Pulmonary artery endothelial cell (primary cell): ENCODE measurements at regions not wholly inside any gene's neighbourhood (a gene's known extent, or its start where the extent isn't known, plus 50 kb on each side); places are given as distances from the start of the nearest gene placed in this dataset.

Source experiments
- DNase-seq: peaks from one replicate; pipeline ENCODE4 v3.0.0-alpha.2; 2011; ENCODE audit warnings: low read depth, low spot score

GRCh38 chr3:40701016-40701588 is 176.3 kb downstream of the ZNF621 start:
- DNase-seq, result no peak

DNA sequence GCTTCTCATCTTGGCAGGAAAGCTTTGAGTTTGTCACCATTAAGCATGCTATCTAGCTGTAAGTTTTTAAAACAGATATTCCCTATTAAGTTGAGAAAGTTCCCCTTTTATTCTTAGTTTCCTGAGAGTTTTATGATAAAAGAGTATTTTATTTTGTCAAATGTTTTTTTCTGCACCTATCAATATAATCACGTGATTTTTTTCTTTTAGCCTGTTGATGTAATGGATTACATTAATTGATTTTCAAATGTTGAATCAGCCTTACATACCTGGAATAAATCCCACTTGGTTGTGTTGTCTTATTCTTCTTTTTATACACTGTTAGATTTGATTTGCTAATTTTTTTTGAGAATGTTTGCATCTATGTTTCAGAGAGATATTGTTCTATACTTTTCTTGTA is 179.5 kb downstream of the ZNF621 start:
- DNase-seq, result no peak

- no peak for DNase-seq
Measured at GRCh38 chr3:40705663-40706062, 180.9 kb downstream of the ZNF621 start.

DNA sequence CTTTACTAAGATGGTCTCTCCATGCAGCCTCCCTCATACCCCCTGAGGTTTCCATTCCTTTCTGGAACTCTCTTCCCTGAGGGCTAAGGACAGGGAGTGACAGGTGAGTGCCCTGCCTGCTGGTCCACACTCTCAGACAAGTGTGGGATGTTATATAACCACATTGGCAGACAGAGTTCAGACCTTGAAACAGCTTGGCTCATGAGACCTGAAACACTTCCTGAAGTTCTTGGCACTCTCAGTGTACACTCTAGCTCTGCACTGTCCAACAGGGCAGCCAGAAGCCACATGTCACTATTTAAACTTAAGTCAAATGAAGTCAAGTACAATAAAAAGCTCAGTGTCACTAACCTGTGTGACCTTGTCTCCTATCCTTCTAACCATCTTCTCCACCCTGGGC is 188.5 kb downstream of the ZNF621 start:
- no peak for DNase-seq

DNA sequence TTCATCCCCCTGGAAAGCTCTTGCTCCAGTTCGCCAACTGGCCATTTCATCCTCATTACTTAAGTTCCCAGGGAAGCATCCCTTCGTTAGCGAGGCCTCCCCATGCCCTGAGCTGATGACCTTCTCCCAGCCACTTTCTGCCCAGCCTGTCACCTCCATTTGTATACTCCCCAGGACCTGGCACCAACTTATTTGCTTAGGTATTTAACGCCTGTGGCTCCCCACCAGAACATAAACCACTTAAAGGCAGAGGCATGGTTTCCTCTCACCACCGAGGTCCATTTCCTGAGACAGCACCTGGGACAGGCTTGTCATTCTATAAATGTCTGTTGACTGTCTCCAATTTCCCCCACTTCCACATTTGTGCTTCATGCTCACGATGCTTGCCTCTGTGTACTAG is 189.0 kb downstream of the ZNF621 start:
- DNase-seq, result no peak

GRCh38 chr3:40714771-40715345 is 190.1 kb downstream of the ZNF621 start:
- DNase-seq, result no peak

- DNase-seq, result no peak
Measured at GRCh38 chr3:40715551-40715950, 190.8 kb downstream of the ZNF621 start.

DNA sequence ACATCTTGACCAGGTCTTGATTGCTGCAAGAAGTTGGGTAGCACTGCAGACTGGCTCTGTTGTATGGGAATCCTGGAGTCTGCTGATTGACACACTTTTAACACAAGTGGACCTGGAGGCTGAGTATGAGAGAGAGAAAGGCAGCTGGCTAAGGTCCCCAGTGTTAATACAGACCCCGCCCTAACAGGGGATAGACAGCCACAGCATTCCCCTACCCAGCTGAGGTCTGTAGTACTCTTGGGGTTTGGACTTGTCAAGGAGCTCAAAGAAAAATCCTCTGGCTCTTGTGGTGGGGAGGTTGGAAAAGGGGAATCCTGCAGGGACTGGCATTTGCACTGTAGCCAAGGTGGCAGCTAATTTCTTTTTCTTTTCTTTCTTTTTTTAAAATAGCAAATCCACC is 192.7 kb downstream of the ZNF621 start:
- DNase-seq, result no peak

DNA sequence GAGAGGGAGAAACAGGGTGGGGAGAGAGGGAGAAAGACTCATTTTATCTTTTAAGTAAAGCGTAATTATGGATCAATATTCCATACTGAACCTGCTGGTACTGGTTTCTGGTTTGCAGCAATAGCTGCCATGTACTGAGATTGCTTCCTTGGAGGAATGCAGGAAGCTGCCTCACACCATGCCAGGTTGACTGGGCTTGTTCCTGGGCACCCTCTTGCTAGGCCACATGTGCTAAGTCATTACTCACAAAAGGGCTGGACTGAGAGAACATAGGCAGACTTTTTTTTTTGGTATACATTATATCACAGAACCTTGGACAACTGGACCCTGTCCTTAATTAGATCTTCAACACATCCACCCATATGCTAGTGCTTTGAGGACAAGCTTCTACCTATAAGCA is 193.4 kb downstream of the ZNF621 start:
- no peak for DNase-seq

DNA sequence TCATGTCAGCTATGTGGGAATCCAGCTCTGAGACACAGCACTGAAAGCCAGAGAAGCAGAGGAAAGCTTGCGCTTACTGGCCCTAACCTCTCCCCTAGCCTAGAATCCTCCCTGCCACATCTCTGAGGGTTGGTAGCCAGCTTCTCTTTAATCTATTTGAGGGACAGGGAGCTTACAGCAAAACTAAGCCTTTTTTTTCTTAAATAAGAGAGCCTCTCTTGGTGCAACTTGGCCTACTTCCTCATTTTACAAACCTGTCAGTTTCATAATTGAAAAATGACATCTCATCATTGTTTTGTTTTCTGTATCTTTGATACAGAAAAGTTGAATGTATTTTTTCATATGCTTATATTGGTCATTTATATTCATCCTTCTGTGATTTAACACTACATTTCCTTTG is 193.9 kb downstream of the ZNF621 start:
- DNase-seq, result no peak

GRCh38 chr3:40719660-40720287 is 195.0 kb downstream of the ZNF621 start:
- no peak for DNase-seq

- DNase-seq, result no peak
Measured at GRCh38 chr3:40720341-40720740, 195.6 kb downstream of the ZNF621 start.

DNA sequence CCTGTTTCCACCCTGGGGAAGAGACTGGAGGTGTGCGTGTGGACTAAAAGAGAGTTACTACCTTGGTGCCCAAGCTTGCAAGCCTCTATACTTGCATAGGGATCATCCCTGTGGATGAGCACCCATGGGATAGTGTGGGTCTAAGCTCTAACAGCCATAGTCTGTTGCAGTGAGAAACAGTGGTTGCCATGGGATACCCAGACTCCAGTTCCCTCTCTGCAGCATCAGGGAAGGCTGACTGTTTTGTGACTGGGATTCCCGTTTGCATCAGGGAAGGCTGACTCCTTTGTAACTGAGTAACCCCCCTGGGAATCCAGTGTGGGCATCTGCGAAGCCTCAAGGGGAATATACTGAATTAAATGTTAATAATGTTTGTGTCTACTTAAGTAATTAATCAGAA is 196.1 kb downstream of the ZNF621 start:
- DNase-seq, result no peak

- DNase-seq, result no peak
Measured at GRCh38 chr3:40723083-40723660, 198.4 kb downstream of the ZNF621 start.

DNA sequence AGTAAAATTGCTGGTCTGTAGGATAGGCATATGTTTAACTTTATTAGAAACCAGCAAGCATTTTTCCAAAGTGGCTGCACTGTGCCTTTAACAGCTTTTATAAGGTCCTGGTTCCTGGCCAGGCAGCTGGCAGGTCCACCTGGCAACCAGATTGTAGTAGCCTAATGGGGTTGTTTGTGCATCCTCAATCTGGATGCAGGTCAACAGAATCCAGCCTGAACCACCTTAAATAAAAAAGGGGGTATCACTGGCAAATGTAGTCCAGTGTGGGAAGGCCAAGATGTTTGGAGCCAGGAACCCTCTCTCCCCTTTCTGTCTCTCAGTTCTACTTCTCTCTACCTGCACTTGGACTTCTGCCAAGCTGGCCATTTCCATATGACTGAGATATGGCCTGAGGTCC is 200.3 kb downstream of the ZNF621 start:
- DNase-seq, result no peak

- no peak for DNase-seq
Measured at GRCh38 chr3:40731445-40731844, 206.7 kb downstream of the ZNF621 start.

- DNase-seq, result no peak
Measured at GRCh38 chr3:40736943-40737342, 212.2 kb downstream of the ZNF621 start.

- no peak for DNase-seq
Measured at GRCh38 chr3:40737343-40737742, 212.6 kb downstream of the ZNF621 start.

DNA sequence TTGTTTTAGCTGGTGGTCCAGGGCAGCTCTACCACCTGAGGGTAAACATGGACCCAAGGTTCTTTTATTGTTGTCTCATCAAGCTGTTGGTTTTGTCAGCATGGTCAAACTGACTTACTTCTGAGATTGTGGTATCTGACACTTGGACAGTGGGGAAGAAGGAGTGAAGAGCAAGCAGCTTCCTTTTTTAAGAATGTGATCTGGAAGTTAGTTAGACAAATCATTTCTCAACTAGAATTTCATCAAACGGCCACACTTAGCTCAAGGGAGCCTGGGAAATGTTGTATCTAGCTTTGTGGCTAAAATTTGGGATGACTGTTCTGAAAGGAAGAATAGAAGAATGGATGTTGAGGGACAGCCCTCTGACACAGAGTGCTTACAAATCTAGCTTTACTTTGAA is 215.2 kb downstream of the ZNF621 start:
- DNase-seq, result no peak

GRCh38 chr3:40741729-40742128 is 217.0 kb downstream of the ZNF621 start:
- peak; percentile 20 for DNase-seq

- DNase-seq, result no peak
Measured at GRCh38 chr3:40745381-40746106, 220.8 kb downstream of the ZNF621 start.

DNA sequence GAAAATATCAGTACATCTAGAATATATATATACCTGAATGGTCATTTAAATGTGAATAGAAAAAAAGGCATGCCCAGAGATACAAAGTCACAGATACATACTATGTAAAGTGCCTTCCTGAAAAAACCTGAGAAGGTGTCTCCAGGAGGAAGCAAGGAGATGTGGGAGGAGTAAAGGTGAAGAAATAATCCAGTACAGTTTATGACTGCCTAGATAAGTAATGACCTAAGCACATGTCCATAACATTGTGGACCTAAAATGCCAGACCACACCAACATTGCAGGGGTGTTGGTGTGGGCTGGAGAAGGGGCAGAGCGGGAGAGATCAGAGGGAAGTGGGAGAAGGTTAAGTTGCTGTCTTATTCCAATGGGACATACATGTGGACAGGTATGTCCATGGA is 226.9 kb downstream of the ZNF621 start:
- no peak for DNase-seq
